MG63 (cell line): ENCODE measurements at regions not wholly inside any gene's neighbourhood (a gene's known extent, or its start where the extent isn't known, plus 50 kb on each side); places are given as distances from the start of the nearest gene placed in this dataset.

Experiments
- DNase-seq: peaks from one replicate; pipeline ENCODE4 v3.0.0-alpha.2; 2020
- H3K27me3 ChIP-seq: fragments of 250-450 bp; sonication (Bioruptor Pico); 2 replicates; pipeline ENCODE4 v1.5.1; 2020; ENCODE audit warnings: mild to moderate bottlenecking, moderate library complexity
- H3K36me3 ChIP-seq: fragments of 250-450 bp; sonication (Bioruptor Pico); 2 replicates; pipeline ENCODE4 v1.5.1; 2020; ENCODE audit warnings: mild to moderate bottlenecking, moderate library complexity
- H3K4me3 ChIP-seq: fragments of 250-450 bp; sonication (Bioruptor Pico); 2 replicates; pipeline ENCODE4 v1.5.1; 2020; ENCODE audit warnings: mild to moderate bottlenecking, moderate library complexity
- H3K9me3 ChIP-seq: fragments of 250-450 bp; sonication (Bioruptor Pico); 2 replicates; pipeline ENCODE4 v1.5.1; 2020; ENCODE audit warnings: mild to moderate bottlenecking, moderate library complexity

- no peak for DNase-seq
- H3K27me3 ChIP-seq, result no peaks in the 10 kb centered on the region
- H3K9me3 ChIP-seq, result no peaks in the 10 kb centered on the region
- H3K36me3 ChIP-seq, result no peaks in the 10 kb centered on the region
- H3K4me3 ChIP-seq, result no peak overlapping the region
Observed at GRCh38 chr14:58830121-58830520, 192.4 kb downstream of the DACT1 start.

- Histone ChIP-seq H3K36me3 (no peaks in the 10 kb centered on the region), H3K27me3 (no peaks in the 10 kb centered on the region), H3K4me3 (no peak overlapping the region), H3K9me3 (no peaks in the 10 kb centered on the region)
- DNase-seq, result no peak
Observed at GRCh38 chr14:58832095-58832521, 194.3 kb downstream of the DACT1 start.

- H3K9me3 ChIP-seq, result no peaks in the 10 kb centered on the region
- no peak overlapping the region for H3K4me3 ChIP-seq
- no peaks in the 10 kb centered on the region for H3K27me3 ChIP-seq
- DNase-seq, result no peak
- no peaks in the 10 kb centered on the region for H3K36me3 ChIP-seq
Observed at GRCh38 chr14:58833634-58834378, 196.0 kb downstream of the DACT1 start.

GRCh38 chr14:58836303-58836974, 198.7 kb downstream of the DACT1 start:
- Histone ChIP-seq H3K27me3 (no peaks in the 10 kb centered on the region), H3K4me3 (no peak overlapping the region), H3K36me3 (no peaks in the 10 kb centered on the region), H3K9me3 (no peaks in the 10 kb centered on the region)
- DNase-seq, result no peak

GRCh38 chr14:58839233-58839632, 201.5 kb downstream of the DACT1 start:
- H3K4me3 ChIP-seq, result no peak overlapping the region
- no peaks in the 10 kb centered on the region for H3K27me3 ChIP-seq
- H3K9me3 ChIP-seq, result no peaks in the 10 kb centered on the region
- no peak for DNase-seq
- H3K36me3 ChIP-seq, result no peaks in the 10 kb centered on the region

GRCh38 chr14:58844544-58844943, 206.8 kb downstream of the DACT1 start:
- Histone ChIP-seq H3K27me3 (no peaks in the 10 kb centered on the region), H3K9me3 (no peaks in the 10 kb centered on the region), H3K4me3 (no peak overlapping the region), H3K36me3 (no peaks in the 10 kb centered on the region)
- no peak for DNase-seq

- Histone ChIP-seq H3K36me3 (no peaks in the 10 kb centered on the region), H3K27me3 (no peaks in the 10 kb centered on the region), H3K4me3 (no peak overlapping the region), H3K9me3 (no peaks in the 10 kb centered on the region)
- no peak for DNase-seq
Observed at GRCh38 chr14:58846682-58847465, 209.1 kb downstream of the DACT1 start.

GRCh38 chr14:58848365-58848764, 210.6 kb downstream of the DACT1 start:
- no peaks in the 10 kb centered on the region for H3K36me3 ChIP-seq
- no peak for DNase-seq
- H3K9me3 ChIP-seq, result no peaks in the 10 kb centered on the region
- H3K27me3 ChIP-seq, result no peaks in the 10 kb centered on the region
- no peak overlapping the region for H3K4me3 ChIP-seq

- H3K9me3 ChIP-seq, result no peaks in the 10 kb centered on the region
- DNase-seq, result no peak
- no peak overlapping the region for H3K4me3 ChIP-seq
- H3K36me3 ChIP-seq, result no peaks in the 10 kb centered on the region
- H3K27me3 ChIP-seq, result no peaks in the 10 kb centered on the region
Observed at GRCh38 chr14:58849601-58850000, 211.8 kb downstream of the DACT1 start.

- no peak for DNase-seq
- no peaks in the 10 kb centered on the region for H3K9me3 ChIP-seq
- no peaks in the 10 kb centered on the region for H3K27me3 ChIP-seq
- H3K4me3 ChIP-seq, result no peak overlapping the region
- H3K36me3 ChIP-seq, result no peaks in the 10 kb centered on the region
Observed at GRCh38 chr14:58850011-58850410, 212.2 kb downstream of the DACT1 start.

GRCh38 chr14:58861586-58861985, 223.8 kb downstream of the DACT1 start:
- no peaks in the 10 kb centered on the region for H3K36me3 ChIP-seq
- H3K27me3 ChIP-seq, result no peaks in the 10 kb centered on the region
- no peak overlapping the region for H3K4me3 ChIP-seq
- H3K9me3 ChIP-seq, result no peaks in the 10 kb centered on the region
- no peak for DNase-seq

GRCh38 chr14:58862416-58863160, 224.8 kb downstream of the DACT1 start:
- Histone ChIP-seq H3K27me3 (no peaks in the 10 kb centered on the region), H3K36me3 (no peaks in the 10 kb centered on the region), H3K4me3 (no peak overlapping the region), H3K9me3 (no peaks in the 10 kb centered on the region)
- DNase-seq, result no peak

- no peak for DNase-seq
- Histone ChIP-seq H3K9me3 (no peaks in the 10 kb centered on the region), H3K27me3 (no peaks in the 10 kb centered on the region), H3K4me3 (no peak overlapping the region), H3K36me3 (no peaks in the 10 kb centered on the region)
Observed at GRCh38 chr14:58863661-58864345, 226.0 kb downstream of the DACT1 start.

GRCh38 chr14:58864751-58865513, 227.2 kb downstream of the DACT1 start:
- Histone ChIP-seq H3K4me3 (no peak overlapping the region), H3K27me3 (no peaks in the 10 kb centered on the region), H3K9me3 (no peaks in the 10 kb centered on the region), H3K36me3 (no peaks in the 10 kb centered on the region)
- no peak for DNase-seq

GRCh38 chr14:58865514-58866281, 227.9 kb downstream of the DACT1 start:
- no peak overlapping the region for H3K4me3 ChIP-seq
- H3K27me3 ChIP-seq, result no peaks in the 10 kb centered on the region
- DNase-seq, result no peak
- H3K36me3 ChIP-seq, result no peaks in the 10 kb centered on the region
- H3K9me3 ChIP-seq, result no peaks in the 10 kb centered on the region
